ENCODE measurements at regions not wholly inside any gene's neighbourhood (a gene's known extent, or its start where the extent isn't known, plus 50 kb on each side); places are given as distances from the start of the nearest gene placed in this dataset.
"Not testable (repeated sequence)": the region's sequence is repeated elsewhere in the genome, so short reads cannot be mapped to it uniquely, and the experiment has no call there.

- H3K4me3 ChIP-seq (ENCODE audit: control insufficient read depth, low read depth, low read length), result no peak overlapping the region
- DNase-seq (ENCODE audit: low read depth), result no peak
- TF ChIP-seq CTCF (conservative IDR thresholded peaks at IDR 0.05; ENCODE audit: control insufficient read depth, insufficient read depth, low read depth, low read length), result no peak
Measured at GRCh38 chr3:164832216-164832615, 246.1 kb downstream of the SI start.

DNA sequence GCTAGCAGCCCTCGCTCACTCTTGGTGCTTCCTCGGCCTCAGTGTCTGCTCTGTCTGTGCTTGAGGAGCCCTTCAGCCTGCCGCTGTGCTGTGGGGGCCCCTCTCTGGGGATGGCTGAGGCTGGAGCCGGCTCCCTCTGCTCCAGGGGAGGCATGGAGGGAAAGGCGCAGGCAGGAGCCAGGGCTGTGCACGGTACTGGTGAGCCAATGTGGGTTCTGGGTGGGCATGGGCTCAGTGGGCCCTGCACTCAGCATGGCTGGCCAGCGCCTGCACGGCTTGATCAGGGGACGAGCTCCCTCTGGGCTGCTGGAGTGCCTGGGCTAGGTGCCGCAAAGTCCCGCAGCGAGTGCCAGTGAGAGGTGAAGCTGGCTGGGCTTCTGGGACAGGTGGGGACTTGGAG lies 260.0 kb downstream of the SI start:
- H3K4me3 ChIP-seq (ENCODE audit: control insufficient read depth, low read depth, low read length), result no peak overlapping the region
- no peak for TF ChIP-seq CTCF (conservative IDR thresholded peaks at IDR 0.05; ENCODE audit: control insufficient read depth, insufficient read depth, low read depth, low read length)
- DNase-seq (ENCODE audit: low read depth), result no peak

DNA sequence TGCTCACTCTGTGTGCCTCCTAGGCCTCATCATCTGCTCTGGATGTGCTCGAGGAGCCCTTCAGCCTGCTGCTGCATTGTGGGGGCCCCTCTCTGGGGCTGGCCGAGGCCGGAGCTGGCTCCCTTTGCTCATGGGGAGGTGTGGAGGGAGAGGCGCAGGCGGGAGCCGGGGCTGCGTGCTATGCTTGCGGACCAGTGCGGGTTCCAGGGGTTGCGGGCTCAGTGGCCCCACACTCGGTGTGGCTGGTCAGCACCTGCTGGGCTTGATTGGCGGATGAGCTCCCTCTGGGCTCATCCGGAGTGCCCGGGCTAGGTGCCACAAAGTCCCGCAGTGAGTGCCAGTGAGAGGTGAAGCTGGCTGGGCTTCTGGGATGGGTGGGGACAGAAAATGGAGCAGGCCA lies 264.2 kb downstream of the SI start:
- no peak for DNase-seq (ENCODE audit: low read depth)
- TF ChIP-seq CTCF (conservative IDR thresholded peaks at IDR 0.05; ENCODE audit: control insufficient read depth, insufficient read depth, low read depth, low read length), result no peak
- no peak overlapping the region for H3K4me3 ChIP-seq (ENCODE audit: control insufficient read depth, low read depth, low read length)

- no peak for DNase-seq (ENCODE audit: low read depth)
- no peak for TF ChIP-seq CTCF (conservative IDR thresholded peaks at IDR 0.05; ENCODE audit: control insufficient read depth, insufficient read depth, low read depth, low read length)
- H3K4me3 ChIP-seq (ENCODE audit: control insufficient read depth, low read depth, low read length), result no peak overlapping the region
Measured at GRCh38 chr3:164812042-164812441, 266.3 kb downstream of the SI start.

GRCh38 chr3:164806188-164806587 lies 272.1 kb downstream of the SI start:
- TF ChIP-seq CTCF (conservative IDR thresholded peaks at IDR 0.05; ENCODE audit: control insufficient read depth, insufficient read depth, low read depth, low read length), result no peak
- no peak overlapping the region for H3K4me3 ChIP-seq (ENCODE audit: control insufficient read depth, low read depth, low read length)
- no peak for DNase-seq (ENCODE audit: low read depth)

- no peak for TF ChIP-seq CTCF (conservative IDR thresholded peaks at IDR 0.05; ENCODE audit: control insufficient read depth, insufficient read depth, low read depth, low read length)
- no peak overlapping the region for H3K4me3 ChIP-seq (ENCODE audit: control insufficient read depth, low read depth, low read length)
- DNase-seq (ENCODE audit: low read depth), result no peak
Measured at GRCh38 chr3:164794099-164794498, 284.2 kb downstream of the SI start.

- no peak overlapping the region for H3K4me3 ChIP-seq (ENCODE audit: control insufficient read depth, low read depth, low read length)
- TF ChIP-seq CTCF (conservative IDR thresholded peaks at IDR 0.05; ENCODE audit: control insufficient read depth, insufficient read depth, low read depth, low read length), result no peak
- DNase-seq (ENCODE audit: low read depth), result peak; percentile 1
Measured at GRCh38 chr3:164791263-164791662, 287.0 kb downstream of the SI start.

- not testable (repeated sequence) for DNase-seq (ENCODE audit: low read depth); H3K4me3 ChIP-seq (ENCODE audit: control insufficient read depth, low read depth, low read length)
Measured at GRCh38 chr3:164784407-164784806, 293.9 kb downstream of the SI start.
